Endothelial cell of umbilical vein (primary cell): ENCODE measurements at regions not wholly inside any gene's neighbourhood (a gene's known extent, or its start where the extent isn't known, plus 50 kb on each side); places are given as distances from the start of the nearest gene placed in this dataset.

Experiments
- BruUV-seq: library from RNA; stranded (reverse); fragments of 400-500 nt; replicated peaks from 2 replicates; lab custom pipeline; 2021; lab: Mats Ljungman, UMichigan
- CTCF ChIA-PET: fragments of 300-600, 350-600 bp; sonication (Branson Sonifier 250); formaldehyde crosslinking; loops from one replicate; lab custom pipeline; 2021; ENCODE audit warnings: antibody characterized with exemption, inconsistent platforms; lab: Charles Lee
- POLR2A ChIA-PET: fragments of 300-600, 350-600 bp; sonication (Branson Sonifier 250); formaldehyde crosslinking; loops from one replicate; lab custom pipeline; 2021; ENCODE audit warnings: antibody characterized with exemption, inconsistent platforms; lab: Charles Lee
- DNase-seq: peaks from one replicate; pipeline ENCODE4 v3.0.0-alpha.2; 2011; ENCODE audit warnings: low read depth, low spot score
- FAIRE-seq: peaks from 2 replicates; lab custom pipeline; 2011; peaks lifted over from hg19 to GRCh38; lab: Jason Lieb, UNC
- H2AFZ ChIP-seq: 2 replicates; pipeline ENCODE4 v1.6.0; 2012; ENCODE audit warnings: low read depth, low read length, control low read depth, inconsistent platforms
- H3K27ac ChIP-seq: 2 replicates; pipeline ENCODE4 v1.5.1; 2011; ENCODE audit warnings: low read depth, mild to moderate bottlenecking, control low read depth, low read length, moderate library complexity; ENCODE audit not compliant: insufficient read depth
- H3K27me3 ChIP-seq, 2 experiments: 2 replicates each; pipeline versions ENCODE4 v1.6.0 to v1.6.1; 2011; ENCODE audit warnings: low read length in 2 of 2, mixed read lengths in 1 of 2; ENCODE audit not compliant: control insufficient read depth in 2 of 2, insufficient read depth in 2 of 2
- H3K36me3 ChIP-seq, 2 experiments: 2 replicates in 1 of 2; 3 replicates in 1 of 2; pipeline ENCODE4 v1.5.1; 2011; ENCODE audit warnings: low read length in 2 of 2, mild to moderate bottlenecking in 1 of 2, moderate library complexity in 1 of 2; ENCODE audit not compliant: control insufficient read depth in 2 of 2, insufficient read depth in 2 of 2; ENCODE audit errors: extremely low read depth in 1 of 2
- H3K4me1 ChIP-seq: 3 replicates; pipeline ENCODE4 v1.5.1; 2011; ENCODE audit warnings: mild to moderate bottlenecking, low read length; ENCODE audit not compliant: control insufficient read depth, insufficient read depth; ENCODE audit errors: extremely low read depth
- H3K4me2 ChIP-seq: 2 replicates; pipeline ENCODE4 v1.6.1; 2011; ENCODE audit warnings: low read length, control low read depth, mixed read lengths; ENCODE audit not compliant: insufficient read depth
- H3K4me3 ChIP-seq, 3 experiments: fragments of 200-600 bp in 1 of 3; sonication (generic), shearing (Covaris generic) in 1 of 3; replicated peaks in 1 of 3; 2 replicates each; pipeline ENCODE4 v1.5.1; 2011 to 2016; ENCODE audit warnings: control low read depth in 3 of 3, low read length in 3 of 3, mild to moderate bottlenecking in 2 of 3, inconsistent platforms in 1 of 3, low read depth in 1 of 3, moderate library complexity in 1 of 3; ENCODE audit not compliant: insufficient read depth in 1 of 3
- H3K79me2 ChIP-seq: 2 replicates; pipeline ENCODE4 v1.6.0; 2012; ENCODE audit warnings: low read length, inconsistent platforms; ENCODE audit not compliant: control insufficient read depth, insufficient read depth
- H3K9ac ChIP-seq: replicated peaks from 2 replicates; pipeline ENCODE3; 2011; ENCODE audit warnings: low read length, control low read depth; ENCODE audit not compliant: insufficient read depth; ENCODE audit errors: extremely low read depth
- H3K9me1 ChIP-seq: replicated peaks from 3 replicates; pipeline ENCODE4 v1.6.0; 2011; ENCODE audit warnings: mild to moderate bottlenecking, low read length; ENCODE audit not compliant: control insufficient read depth, insufficient read depth; ENCODE audit errors: extremely low read depth
- H3K9me3 ChIP-seq: replicated peaks from 2 replicates; pipeline ENCODE4 v1.5.1; 2012; ENCODE audit warnings: low read length, inconsistent platforms; ENCODE audit not compliant: control insufficient read depth, insufficient read depth
- H4K20me1 ChIP-seq: replicated peaks from 2 replicates; pipeline ENCODE3; 2011; ENCODE audit warnings: mild to moderate bottlenecking, low read length; ENCODE audit not compliant: control insufficient read depth, insufficient read depth; ENCODE audit errors: extremely low read depth
- EZH2 ChIP-seq: IDR thresholded peaks from 2 replicates; pipeline ENCODE4 v1.6.1; 2012; ENCODE audit warnings: borderline replicate concordance, low read depth, mild to moderate bottlenecking, moderate library complexity, low read length, inconsistent platforms; ENCODE audit not compliant: severe bottlenecking
- FOS ChIP-seq: IDR thresholded peaks from 2 replicates; pipeline ENCODE4 v1.6.1; 2011; ENCODE audit warnings: mild to moderate bottlenecking, low read length, moderate library complexity, borderline replicate concordance; ENCODE audit not compliant: insufficient read depth
- GATA2 ChIP-seq: IDR thresholded peaks from 2 replicates; pipeline ENCODE4 v1.7.0; 2011; ENCODE audit warnings: low read depth, mild to moderate bottlenecking, moderate library complexity, mixed read lengths, low read length; ENCODE audit not compliant: insufficient read length, insufficient read depth
- MYC ChIP-seq: IDR thresholded peaks from one replicate; pipeline ENCODE4 v1.6.1; 2011; ENCODE audit warnings: mild to moderate bottlenecking, low read depth, low read length
- POLR2A ChIP-seq: IDR thresholded peaks from 2 replicates; pipeline ENCODE4 v1.6.1; 2012; ENCODE audit warnings: low read depth, mild to moderate bottlenecking, control low read depth, low read length
- POLR2AphosphoS5 ChIP-seq: IDR thresholded peaks from 2 replicates; pipeline ENCODE4 v1.6.1; 2012; ENCODE audit warnings: low read depth, mild to moderate bottlenecking, control low read depth, low read length, moderate library complexity; ENCODE audit not compliant: insufficient read depth
- dilution Hi-C: fragments of 300-500 bp; cut with MboI; formaldehyde crosslinking; loops from one replicate; pipeline ENCODE4 v1.15.0; 2019; ENCODE audit warnings: low sequenced_read_pairs; ENCODE audit not compliant: extremely low pct_ligation_motif_present
- intact Hi-C: fragments of 100-400 bp; cut with micrococcal nuclease; formaldehyde crosslinking; loops from one replicate; pipeline ENCODE4 v1.10.0; 2022
- TF ChIP-seq, protein P1 (sequence below): IDR thresholded peaks from 2 replicates; pipeline ENCODE4 v1.6.1; 2011; ENCODE audit not compliant: insufficient read depth, insufficient read length
- TF ChIP-seq, protein P2 (sequence below), 2 donors: IDR thresholded peaks; 1 replicate in 1 of 2; 2 replicates in 1 of 2; pipeline ENCODE4 v1.5.1; 2011; ENCODE audit warnings: low read length in 2 of 2, mild to moderate bottlenecking in 2 of 2, moderate library complexity in 2 of 2, control low read depth in 1 of 2, inconsistent platforms in 1 of 2, low read depth in 1 of 2; ENCODE audit not compliant: insufficient read depth in 1 of 2; ENCODE audit errors: extremely low read depth in 1 of 2

DNA sequence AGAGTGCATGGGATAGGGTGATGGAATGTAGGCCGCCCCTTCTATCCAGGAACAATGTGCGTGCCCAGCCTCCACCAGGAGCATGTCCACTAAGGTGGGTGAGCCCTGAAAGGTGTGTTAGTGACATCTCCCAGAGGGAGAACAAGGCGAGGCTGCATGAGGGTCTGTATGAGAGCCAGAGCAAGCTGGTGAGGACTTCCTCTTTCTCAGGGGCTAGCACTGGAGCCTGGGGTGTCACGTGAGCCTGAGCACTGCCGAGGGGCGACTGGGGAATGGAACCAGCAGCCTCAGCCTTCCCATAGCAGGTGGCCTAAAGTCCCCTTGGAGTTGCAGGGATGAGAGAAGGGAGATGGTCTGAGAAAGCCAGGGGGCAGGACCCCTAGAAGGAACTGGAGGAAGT lies 156.3 kb upstream of the COBL start:
- CTCF ChIA-PET, result no interaction called here
- no peaks in the 10 kb centered on the region for H4K20me1 ChIP-seq
- intact Hi-C loops (no loop called here), dilution Hi-C loops (no loop called here)
- no peak overlapping the region for H3K9ac ChIP-seq
- H3K4me2 ChIP-seq, result no peak overlapping the region
- no peaks in the 10 kb centered on the region for H3K79me2 ChIP-seq
- no peaks in the 10 kb centered on the region for H3K4me1 ChIP-seq
- no peak for DNase-seq
- H3K9me1 ChIP-seq, result no peaks in the 10 kb centered on the region
- H3K36me3 ChIP-seq, result no peaks in the 10 kb centered on the region
- POLR2A ChIA-PET, result no interaction called here
- H3K27me3 ChIP-seq, result no peaks in the 10 kb centered on the region
- H3K9me3 ChIP-seq, result peaks cover 1% of the 10 kb centered on the region
- FAIRE-seq, result no peak
- no peak overlapping the region for H2AFZ ChIP-seq
- BruUV-seq, result no TSS peak
- TF ChIP-seq GATA2 (no peak), FOS (no peak), EZH2 (no peak), MYC (no peak), POLR2AphosphoS5 (no peak), POLR2A (no peak)
- TF ChIP-seq, protein P1, sequence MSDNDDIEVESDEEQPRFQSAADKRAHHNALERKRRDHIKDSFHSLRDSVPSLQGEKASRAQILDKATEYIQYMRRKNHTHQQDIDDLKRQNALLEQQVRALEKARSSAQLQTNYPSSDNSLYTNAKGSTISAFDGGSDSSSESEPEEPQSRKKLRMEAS, result no peak
- TF ChIP-seq, protein P2, sequence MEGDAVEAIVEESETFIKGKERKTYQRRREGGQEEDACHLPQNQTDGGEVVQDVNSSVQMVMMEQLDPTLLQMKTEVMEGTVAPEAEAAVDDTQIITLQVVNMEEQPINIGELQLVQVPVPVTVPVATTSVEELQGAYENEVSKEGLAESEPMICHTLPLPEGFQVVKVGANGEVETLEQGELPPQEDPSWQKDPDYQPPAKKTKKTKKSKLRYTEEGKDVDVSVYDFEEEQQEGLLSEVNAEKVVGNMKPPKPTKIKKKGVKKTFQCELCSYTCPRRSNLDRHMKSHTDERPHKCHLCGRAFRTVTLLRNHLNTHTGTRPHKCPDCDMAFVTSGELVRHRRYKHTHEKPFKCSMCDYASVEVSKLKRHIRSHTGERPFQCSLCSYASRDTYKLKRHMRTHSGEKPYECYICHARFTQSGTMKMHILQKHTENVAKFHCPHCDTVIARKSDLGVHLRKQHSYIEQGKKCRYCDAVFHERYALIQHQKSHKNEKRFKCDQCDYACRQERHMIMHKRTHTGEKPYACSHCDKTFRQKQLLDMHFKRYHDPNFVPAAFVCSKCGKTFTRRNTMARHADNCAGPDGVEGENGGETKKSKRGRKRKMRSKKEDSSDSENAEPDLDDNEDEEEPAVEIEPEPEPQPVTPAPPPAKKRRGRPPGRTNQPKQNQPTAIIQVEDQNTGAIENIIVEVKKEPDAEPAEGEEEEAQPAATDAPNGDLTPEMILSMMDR (IDR thresholded peaks at IDR 0.05; ENCODE audit: extremely low read depth in 1 of 2, insufficient read depth in 1 of 2, low read depth in 1 of 2, low read length in 2 of 2), result no peak
- H3K27ac ChIP-seq, result no peak overlapping the region
- no peak overlapping the region for H3K4me3 ChIP-seq
